SK-N-SH (cell line): ENCODE measurements at regions not wholly inside any gene's neighbourhood (a gene's known extent, or its start where the extent isn't known, plus 50 kb on each side); places are given as distances from the start of the nearest gene placed in this dataset.

Experiments
- CHD2 ChIP-seq: fragments of 150-350 bp; IDR thresholded peaks from 2 replicates; pipeline ENCODE4 v1.6.1; 2018; ENCODE audit warnings: low read length; ENCODE audit not compliant: partially characterized antibody
- EP300 ChIP-seq, 2 experiments: IDR thresholded peaks; 2 replicates each; pipeline versions ENCODE4 v1.4.0 to v1.6.1; 2012; ENCODE audit warnings: borderline replicate concordance in 1 of 2, low read depth in 1 of 2, low read length in 1 of 2
- EZH2phosphoT487 ChIP-seq: fragments of 200-600 bp; sonication (generic); IDR thresholded peaks from 2 replicates; pipeline ENCODE4 v1.6.1; 2017; ENCODE audit warnings: low read depth, mixed run types, mild to moderate bottlenecking, antibody characterized with exemption, moderate library complexity, borderline replicate concordance
- FOSL2 ChIP-seq: IDR thresholded peaks from 2 replicates; pipeline ENCODE4 v1.4.0; 2012; ENCODE audit warnings: low read depth, mild to moderate bottlenecking, moderate library complexity, borderline replicate concordance
- JUND ChIP-seq: IDR thresholded peaks from 2 replicates; pipeline ENCODE4 v1.4.0; 2012
- POLR2AphosphoS5 ChIP-seq: IDR thresholded peaks from 2 replicates; pipeline ENCODE4 v1.6.1; 2012; ENCODE audit warnings: low read depth, low read length
- TF ChIP-seq, protein P1 (sequence below): IDR thresholded peaks from 2 replicates; pipeline ENCODE4 v1.4.0; 2012; ENCODE audit warnings: low read depth, borderline replicate concordance
- TF ChIP-seq, protein P2 (sequence below): fragments of 200-600 bp; sonication (generic); IDR thresholded peaks from 2 replicates; pipeline ENCODE4 v1.6.1; 2017; ENCODE audit warnings: antibody characterized with exemption, mild to moderate bottlenecking, moderate library complexity
- TF ChIP-seq, protein P3 (sequence below): fragments of 150-350 bp; IDR thresholded peaks from 2 replicates; pipeline ENCODE4 v1.6.1; 2017; ENCODE audit warnings: antibody characterized with exemption, low read length, low read depth, borderline replicate concordance

DNA sequence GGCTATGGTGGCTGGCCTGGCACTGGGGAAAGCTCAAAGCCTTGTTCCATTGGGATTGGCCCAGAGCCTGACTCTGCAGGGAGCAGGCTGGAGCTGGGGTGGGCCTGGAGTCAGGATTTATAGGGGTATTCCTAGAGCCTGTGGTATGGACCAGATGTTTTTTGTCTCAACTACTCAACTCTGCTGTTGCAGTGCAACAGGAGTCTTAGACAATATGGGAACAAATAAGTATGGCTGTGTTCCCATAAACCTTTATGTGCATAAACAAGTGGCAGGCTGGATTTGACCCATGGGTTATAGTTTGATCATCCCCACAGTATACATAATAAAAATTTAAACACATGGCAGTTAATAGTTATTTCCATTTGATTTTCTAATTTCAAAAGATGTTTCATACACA is 557.9 kb upstream of the ARX start:
- TF ChIP-seq, protein P1, sequence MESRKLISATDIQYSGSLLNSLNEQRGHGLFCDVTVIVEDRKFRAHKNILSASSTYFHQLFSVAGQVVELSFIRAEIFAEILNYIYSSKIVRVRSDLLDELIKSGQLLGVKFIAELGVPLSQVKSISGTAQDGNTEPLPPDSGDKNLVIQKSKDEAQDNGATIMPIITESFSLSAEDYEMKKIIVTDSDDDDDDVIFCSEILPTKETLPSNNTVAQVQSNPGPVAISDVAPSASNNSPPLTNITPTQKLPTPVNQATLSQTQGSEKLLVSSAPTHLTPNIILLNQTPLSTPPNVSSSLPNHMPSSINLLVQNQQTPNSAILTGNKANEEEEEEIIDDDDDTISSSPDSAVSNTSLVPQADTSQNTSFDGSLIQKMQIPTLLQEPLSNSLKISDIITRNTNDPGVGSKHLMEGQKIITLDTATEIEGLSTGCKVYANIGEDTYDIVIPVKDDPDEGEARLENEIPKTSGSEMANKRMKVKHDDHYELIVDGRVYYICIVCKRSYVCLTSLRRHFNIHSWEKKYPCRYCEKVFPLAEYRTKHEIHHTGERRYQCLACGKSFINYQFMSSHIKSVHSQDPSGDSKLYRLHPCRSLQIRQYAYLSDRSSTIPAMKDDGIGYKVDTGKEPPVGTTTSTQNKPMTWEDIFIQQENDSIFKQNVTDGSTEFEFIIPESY, result no peak
- TF ChIP-seq EP300 (IDR thresholded peaks at IDR 0.05; ENCODE audit: borderline replicate concordance in 1 of 2, low read depth in 1 of 2, low read length in 1 of 2) (no peak), POLR2AphosphoS5 (no peak), EZH2phosphoT487 (no peak), JUND (no peak), FOSL2 (no peak), CHD2 (no peak)
- TF ChIP-seq, protein P2, sequence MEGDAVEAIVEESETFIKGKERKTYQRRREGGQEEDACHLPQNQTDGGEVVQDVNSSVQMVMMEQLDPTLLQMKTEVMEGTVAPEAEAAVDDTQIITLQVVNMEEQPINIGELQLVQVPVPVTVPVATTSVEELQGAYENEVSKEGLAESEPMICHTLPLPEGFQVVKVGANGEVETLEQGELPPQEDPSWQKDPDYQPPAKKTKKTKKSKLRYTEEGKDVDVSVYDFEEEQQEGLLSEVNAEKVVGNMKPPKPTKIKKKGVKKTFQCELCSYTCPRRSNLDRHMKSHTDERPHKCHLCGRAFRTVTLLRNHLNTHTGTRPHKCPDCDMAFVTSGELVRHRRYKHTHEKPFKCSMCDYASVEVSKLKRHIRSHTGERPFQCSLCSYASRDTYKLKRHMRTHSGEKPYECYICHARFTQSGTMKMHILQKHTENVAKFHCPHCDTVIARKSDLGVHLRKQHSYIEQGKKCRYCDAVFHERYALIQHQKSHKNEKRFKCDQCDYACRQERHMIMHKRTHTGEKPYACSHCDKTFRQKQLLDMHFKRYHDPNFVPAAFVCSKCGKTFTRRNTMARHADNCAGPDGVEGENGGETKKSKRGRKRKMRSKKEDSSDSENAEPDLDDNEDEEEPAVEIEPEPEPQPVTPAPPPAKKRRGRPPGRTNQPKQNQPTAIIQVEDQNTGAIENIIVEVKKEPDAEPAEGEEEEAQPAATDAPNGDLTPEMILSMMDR, result no peak
- TF ChIP-seq, protein P3, sequence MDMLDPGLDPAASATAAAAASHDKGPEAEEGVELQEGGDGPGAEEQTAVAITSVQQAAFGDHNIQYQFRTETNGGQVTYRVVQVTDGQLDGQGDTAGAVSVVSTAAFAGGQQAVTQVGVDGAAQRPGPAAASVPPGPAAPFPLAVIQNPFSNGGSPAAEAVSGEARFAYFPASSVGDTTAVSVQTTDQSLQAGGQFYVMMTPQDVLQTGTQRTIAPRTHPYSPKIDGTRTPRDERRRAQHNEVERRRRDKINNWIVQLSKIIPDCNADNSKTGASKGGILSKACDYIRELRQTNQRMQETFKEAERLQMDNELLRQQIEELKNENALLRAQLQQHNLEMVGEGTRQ, result no peak
